Endodermal cell (in vitro differentiated cells): ENCODE measurements at regions not wholly inside any gene's neighbourhood (a gene's known extent, or its start where the extent isn't known, plus 50 kb on each side); places are given as distances from the start of the nearest gene placed in this dataset.

Experiments used
- DNase-seq: peaks from one replicate; pipeline ENCODE4 v3.0.0-alpha.2; 2017
- H3K27ac ChIP-seq: 2 replicates; pipeline ENCODE4 v1.5.1; 2013; ENCODE audit warnings: mild to moderate bottlenecking, low read depth, low read length, moderate library complexity
- H3K27me3 ChIP-seq: 2 replicates; pipeline ENCODE4 v1.6.1; 2013; ENCODE audit warnings: mild to moderate bottlenecking, low read length, moderate library complexity; ENCODE audit not compliant: insufficient read depth, control insufficient read depth, poor library complexity, severe bottlenecking
- H3K36me3 ChIP-seq: 2 replicates; pipeline ENCODE4 v1.7.0; 2013; ENCODE audit warnings: mild to moderate bottlenecking, low read length, moderate library complexity; ENCODE audit not compliant: control insufficient read depth, insufficient read depth
- H3K4me1 ChIP-seq: one replicate; pipeline ENCODE4 v1.7.0; 2013; ENCODE audit warnings: low read length; ENCODE audit not compliant: control insufficient read depth, insufficient read depth
- H3K4me3 ChIP-seq: 2 replicates; pipeline ENCODE4 v1.5.1; 2013; ENCODE audit warnings: mild to moderate bottlenecking, low read length, moderate library complexity
- H3K9ac ChIP-seq: 2 replicates; pipeline ENCODE4 v1.6.1; 2013; ENCODE audit warnings: mild to moderate bottlenecking, low read length, moderate library complexity; ENCODE audit not compliant: poor library complexity, severe bottlenecking; ENCODE audit errors: extremely low read depth
- H3K9me3 ChIP-seq: 2 replicates; pipeline ENCODE4 v1.6.1; 2013; ENCODE audit warnings: mild to moderate bottlenecking, low read length, moderate library complexity; ENCODE audit not compliant: control insufficient read depth
- H3K27ac Mint-ChIP-seq: 2 replicates; pipeline ENCODE4 v1.8.0; 2020; ENCODE audit warnings: mixed read lengths
- H3K27me3 Mint-ChIP-seq: 2 replicates; pipeline ENCODE4 v1.8.0; 2021; ENCODE audit warnings: mild to moderate bottlenecking, mixed read lengths; ENCODE audit not compliant: insufficient read depth
- H3K36me3 Mint-ChIP-seq: 2 replicates; pipeline ENCODE4 v1.8.0; 2020; ENCODE audit warnings: low read depth, mixed read lengths
- H3K4me1 Mint-ChIP-seq: 2 replicates; pipeline ENCODE4 v1.8.0; 2020; ENCODE audit warnings: mixed read lengths
- H3K4me3 Mint-ChIP-seq: 2 replicates; pipeline ENCODE4 v1.8.0; 2020; ENCODE audit warnings: mild to moderate bottlenecking, moderate library complexity, mixed read lengths
- H3K9me3 Mint-ChIP-seq: 2 replicates; pipeline ENCODE4 v1.8.0; 2020; ENCODE audit warnings: mild to moderate bottlenecking, mixed read lengths
- WGBS, 2 experiments: methylation state at CpG; one replicate each; pipeline versions ENCODE4 v1.1.5 to v1.1.7; 2013; ENCODE audit warnings: missing lambda C conversion rate in 2 of 2, mixed read lengths in 1 of 2; ENCODE audit not compliant: insufficient coverage in 1 of 2, insufficient read length in 1 of 2; 5-methylcytosine and 5-hydroxymethylcytosine counted together
- TF ChIP-seq, protein P1 (sequence below): fragments of 200-600 bp; sonication (generic); conservative IDR thresholded peaks from 2 replicates; pipeline ENCODE4 v1.5.0; 2021; ENCODE audit warnings: antibody characterized with exemption, mild to moderate bottlenecking

GRCh38 chr9:129331772-129332500 is 153.9 kb upstream of the IER5L start:
- H3K9me3 Mint-ChIP-seq, result peaks cover 8% of the 10 kb centered on the region
- Histone ChIP-seq H3K4me1 (peaks cover 4% of the 10 kb centered on the region), H3K27ac (no peak overlapping the region), H3K9me3 (peaks cover 12% of the 10 kb centered on the region), H3K4me3 (no peak overlapping the region), H3K27me3 (no peaks in the 10 kb centered on the region), H3K36me3 (no peaks in the 10 kb centered on the region), H3K9ac (no peak overlapping the region)
- no peak overlapping the region for H3K4me3 Mint-ChIP-seq
- 88 to 93% methylated on average over 10 to 13 of the region's 13 CpGs for WGBS, 2 experiments
- no peaks in the 10 kb centered on the region for H3K36me3 Mint-ChIP-seq
- peaks cover 13% of the 10 kb centered on the region for H3K4me1 Mint-ChIP-seq
- TF ChIP-seq, protein P1, sequence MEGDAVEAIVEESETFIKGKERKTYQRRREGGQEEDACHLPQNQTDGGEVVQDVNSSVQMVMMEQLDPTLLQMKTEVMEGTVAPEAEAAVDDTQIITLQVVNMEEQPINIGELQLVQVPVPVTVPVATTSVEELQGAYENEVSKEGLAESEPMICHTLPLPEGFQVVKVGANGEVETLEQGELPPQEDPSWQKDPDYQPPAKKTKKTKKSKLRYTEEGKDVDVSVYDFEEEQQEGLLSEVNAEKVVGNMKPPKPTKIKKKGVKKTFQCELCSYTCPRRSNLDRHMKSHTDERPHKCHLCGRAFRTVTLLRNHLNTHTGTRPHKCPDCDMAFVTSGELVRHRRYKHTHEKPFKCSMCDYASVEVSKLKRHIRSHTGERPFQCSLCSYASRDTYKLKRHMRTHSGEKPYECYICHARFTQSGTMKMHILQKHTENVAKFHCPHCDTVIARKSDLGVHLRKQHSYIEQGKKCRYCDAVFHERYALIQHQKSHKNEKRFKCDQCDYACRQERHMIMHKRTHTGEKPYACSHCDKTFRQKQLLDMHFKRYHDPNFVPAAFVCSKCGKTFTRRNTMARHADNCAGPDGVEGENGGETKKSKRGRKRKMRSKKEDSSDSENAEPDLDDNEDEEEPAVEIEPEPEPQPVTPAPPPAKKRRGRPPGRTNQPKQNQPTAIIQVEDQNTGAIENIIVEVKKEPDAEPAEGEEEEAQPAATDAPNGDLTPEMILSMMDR, result peak; percentile 43
- DNase-seq, result peak; percentile 65
- peaks cover 1% of the 10 kb centered on the region for H3K27me3 Mint-ChIP-seq
- H3K27ac Mint-ChIP-seq, result peak overlapping the region; percentile 48

DNA sequence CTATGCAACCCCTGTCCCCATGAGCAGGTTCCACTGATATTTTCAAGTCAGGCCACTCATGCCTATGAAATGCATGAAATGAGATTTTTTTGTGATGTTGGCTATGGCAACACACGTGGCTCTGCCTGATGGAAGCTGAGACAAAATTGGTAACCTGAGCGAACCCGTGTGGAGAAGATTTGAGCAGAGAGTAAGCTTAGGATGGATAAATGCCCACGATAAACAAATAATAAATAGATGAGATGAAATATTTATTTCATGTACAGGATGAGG is 153.4 kb upstream of the IER5L start:
- H3K9ac ChIP-seq, result no peak overlapping the region
- H3K27me3 ChIP-seq, result no peaks in the 10 kb centered on the region
- Mint-ChIP-seq H3K27ac (no peak overlapping the region), H3K36me3 (no peaks in the 10 kb centered on the region), H3K4me1 (peaks cover 13% of the 10 kb centered on the region), H3K9me3 (peaks cover 8% of the 10 kb centered on the region), H3K4me3 (no peak overlapping the region), H3K27me3 (peaks cover 1% of the 10 kb centered on the region)
- WGBS, 2 experiments, result 95 to 98% methylated on average over 4 of the region's 4 CpGs
- TF ChIP-seq, protein P1, result no peak
- peaks cover 12% of the 10 kb centered on the region for H3K9me3 ChIP-seq
- peaks cover 4% of the 10 kb centered on the region for H3K4me1 ChIP-seq
- H3K27ac ChIP-seq, result no peak overlapping the region
- H3K36me3 ChIP-seq, result no peaks in the 10 kb centered on the region
- no peak overlapping the region for H3K4me3 ChIP-seq
- DNase-seq, result no peak

DNA sequence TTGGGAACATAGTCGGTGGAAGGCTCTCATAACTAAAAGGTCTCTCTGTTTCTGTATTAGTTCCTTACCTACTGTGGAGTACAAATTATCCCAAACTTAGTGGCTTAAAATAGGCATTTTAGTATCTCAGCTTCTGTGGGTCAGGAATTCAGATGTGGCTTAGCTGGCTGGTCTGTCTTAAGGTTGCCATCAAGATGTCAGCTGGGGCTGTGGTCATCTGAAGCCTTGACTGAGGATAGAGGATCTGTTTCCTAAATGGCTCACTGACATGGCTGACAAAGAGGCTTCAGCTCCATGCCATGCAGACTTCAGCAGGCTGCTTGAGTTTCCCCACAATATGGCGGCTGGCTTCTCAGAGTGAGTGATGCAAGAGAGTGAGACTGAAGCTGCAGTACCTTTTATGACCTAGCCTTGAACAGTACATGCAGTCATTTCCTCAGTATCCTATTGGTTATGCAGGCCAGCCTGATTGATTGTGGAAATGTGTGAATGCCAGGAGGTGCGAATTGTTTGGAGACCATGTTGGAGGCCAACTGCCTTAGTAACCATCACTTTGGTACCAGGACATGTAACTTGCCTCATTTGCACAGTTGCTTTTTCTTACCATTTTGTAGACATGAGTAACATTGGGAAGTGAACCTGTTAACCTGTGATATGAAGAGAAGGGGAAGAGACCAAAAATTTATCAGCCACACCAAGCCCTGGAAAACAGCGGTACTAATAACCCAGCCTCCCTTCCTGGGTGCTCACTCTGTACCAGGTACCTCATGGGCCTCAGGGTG is 152.8 kb upstream of the IER5L start:
- peak; percentile 63 for DNase-seq
- H3K27me3 ChIP-seq, result no peaks in the 10 kb centered on the region
- H3K27ac Mint-ChIP-seq, result no peak overlapping the region
- no peaks in the 10 kb centered on the region for H3K36me3 Mint-ChIP-seq
- peaks cover 1% of the 10 kb centered on the region for H3K27me3 Mint-ChIP-seq
- H3K4me1 ChIP-seq, result peaks cover 4% of the 10 kb centered on the region
- H3K27ac ChIP-seq, result no peak overlapping the region
- H3K4me3 ChIP-seq, result no peak overlapping the region
- TF ChIP-seq, protein P1, result no peak
- WGBS, 2 experiments, result 98 to 100% methylated on average over 4 of the region's 4 CpGs
- H3K9me3 Mint-ChIP-seq, result peaks cover 8% of the 10 kb centered on the region
- H3K36me3 ChIP-seq, result no peaks in the 10 kb centered on the region
- no peak overlapping the region for H3K9ac ChIP-seq
- H3K4me1 Mint-ChIP-seq, result peaks cover 13% of the 10 kb centered on the region
- no peak overlapping the region for H3K4me3 Mint-ChIP-seq
- peaks cover 12% of the 10 kb centered on the region for H3K9me3 ChIP-seq
